ENCODE measurements at regions not wholly inside any gene's neighbourhood (a gene's known extent, or its start where the extent isn't known, plus 50 kb on each side); places are given as distances from the start of the nearest gene placed in this dataset.

DNA sequence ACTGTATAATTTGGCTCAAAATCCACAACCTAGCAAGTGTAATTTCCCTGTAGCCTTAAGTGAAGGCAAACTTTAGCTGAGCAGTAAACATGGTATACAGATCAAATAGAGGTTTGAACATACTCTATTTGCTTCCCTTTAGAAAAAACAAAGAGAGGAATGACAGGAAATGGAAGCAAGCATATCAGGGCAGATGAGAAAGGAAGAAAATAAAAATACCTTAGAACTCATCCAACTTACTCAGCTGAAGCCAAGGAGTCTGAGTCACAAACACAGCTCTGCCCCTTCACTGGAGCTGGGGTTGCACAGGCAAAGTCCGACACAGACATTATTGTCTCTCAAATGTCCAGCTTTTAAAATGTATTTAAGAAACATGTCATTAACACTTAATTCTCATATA lies 379.9 kb upstream of the IRAK1BP1 start:
- H3K27me3 ChIP-seq, result no peaks in the 10 kb centered on the region
- no peak for TF ChIP-seq POLR2A (IDR thresholded peaks at IDR 0.05)
- TF ChIP-seq, protein P1, sequence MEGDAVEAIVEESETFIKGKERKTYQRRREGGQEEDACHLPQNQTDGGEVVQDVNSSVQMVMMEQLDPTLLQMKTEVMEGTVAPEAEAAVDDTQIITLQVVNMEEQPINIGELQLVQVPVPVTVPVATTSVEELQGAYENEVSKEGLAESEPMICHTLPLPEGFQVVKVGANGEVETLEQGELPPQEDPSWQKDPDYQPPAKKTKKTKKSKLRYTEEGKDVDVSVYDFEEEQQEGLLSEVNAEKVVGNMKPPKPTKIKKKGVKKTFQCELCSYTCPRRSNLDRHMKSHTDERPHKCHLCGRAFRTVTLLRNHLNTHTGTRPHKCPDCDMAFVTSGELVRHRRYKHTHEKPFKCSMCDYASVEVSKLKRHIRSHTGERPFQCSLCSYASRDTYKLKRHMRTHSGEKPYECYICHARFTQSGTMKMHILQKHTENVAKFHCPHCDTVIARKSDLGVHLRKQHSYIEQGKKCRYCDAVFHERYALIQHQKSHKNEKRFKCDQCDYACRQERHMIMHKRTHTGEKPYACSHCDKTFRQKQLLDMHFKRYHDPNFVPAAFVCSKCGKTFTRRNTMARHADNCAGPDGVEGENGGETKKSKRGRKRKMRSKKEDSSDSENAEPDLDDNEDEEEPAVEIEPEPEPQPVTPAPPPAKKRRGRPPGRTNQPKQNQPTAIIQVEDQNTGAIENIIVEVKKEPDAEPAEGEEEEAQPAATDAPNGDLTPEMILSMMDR (IDR thresholded peaks at IDR 0.05), result no peak
- WGBS, 4 donors, result 49 to 87% (median 63%) methylated on average over 1 of the region's 1 CpG
- no peaks in the 10 kb centered on the region for H3K9me3 ChIP-seq (replicated peaks in 1 of 3)
- intact Hi-C loops (cut with DNase I), result no loop called here
- H3K36me3 ChIP-seq (replicated peaks in 1 of 2), result no peaks in the 10 kb centered on the region
- H3K27ac ChIP-seq, result no peak overlapping the region
- H3K4me3 ChIP-seq, result no peak overlapping the region
- no peak for DNase-seq
- H3K4me1 ChIP-seq (replicated peaks in 1 of 2), result no peaks in the 10 kb centered on the region

DNA sequence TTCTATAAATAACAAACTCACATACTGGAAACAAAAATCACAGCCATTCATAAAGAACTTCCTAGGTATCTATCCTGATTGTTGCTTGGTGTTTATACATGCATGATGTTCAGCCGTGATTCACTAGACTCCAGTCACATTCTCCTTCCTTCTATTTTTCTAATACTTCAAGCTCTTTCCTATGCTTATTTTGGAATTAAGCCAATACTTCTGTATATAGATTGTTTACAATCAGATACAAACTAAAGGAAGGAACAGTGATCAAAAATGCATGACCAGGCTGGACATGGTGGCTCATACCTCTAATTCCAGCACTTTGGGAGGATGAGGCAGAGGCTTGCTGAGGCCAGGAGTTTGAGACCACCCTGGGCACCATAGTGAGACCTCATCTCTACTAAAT lies 377.5 kb upstream of the IRAK1BP1 start:
- intact Hi-C loops (cut with DNase I), result no loop called here
- DNase-seq, result no peak
- Histone ChIP-seq H3K27ac (no peak overlapping the region), H3K27me3 (no peaks in the 10 kb centered on the region), H3K36me3 (replicated peaks in 1 of 2) (no peaks in the 10 kb centered on the region), H3K4me1 (replicated peaks in 1 of 2) (no peaks in the 10 kb centered on the region), H3K4me3 (no peak overlapping the region), H3K9me3 (replicated peaks in 1 of 3) (no peaks in the 10 kb centered on the region)
- TF ChIP-seq, protein P1 (IDR thresholded peaks at IDR 0.05), result no peak
- TF ChIP-seq POLR2A (IDR thresholded peaks at IDR 0.05), result no peak
- WGBS, 4 donors, result 45 to 59% (median 56%) methylated on average over 1 of the region's 1 CpG

DNA sequence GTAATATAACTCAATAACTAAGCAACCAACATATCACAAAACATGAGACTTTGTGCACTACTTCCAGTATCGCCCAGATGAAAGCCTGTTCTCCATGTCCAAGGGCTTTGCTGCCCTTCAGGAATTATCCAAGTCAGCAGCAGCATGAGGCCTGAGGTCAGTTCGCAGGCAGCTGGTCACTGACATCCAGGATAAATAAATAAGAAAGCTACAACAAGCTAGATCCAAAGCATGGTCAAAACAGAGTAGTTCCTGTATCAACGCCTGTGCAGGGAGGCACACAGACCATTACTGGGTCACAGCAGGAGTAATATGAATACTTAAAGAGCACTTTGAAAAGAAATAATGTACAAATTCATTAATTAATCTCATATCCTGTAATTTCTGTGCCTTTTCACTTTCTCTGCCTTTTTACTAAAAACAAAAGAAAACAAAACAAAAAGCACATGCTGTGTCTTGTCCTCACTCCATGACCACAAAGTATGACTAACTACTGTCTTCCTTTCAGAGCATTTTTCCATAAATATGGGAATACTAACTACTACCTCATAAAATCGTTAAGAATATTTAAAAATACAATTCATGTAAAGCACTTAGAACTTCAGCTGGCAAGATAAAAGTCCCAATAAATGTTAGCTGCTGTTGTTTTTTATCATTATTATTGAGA lies 374.9 kb upstream of the IRAK1BP1 start:
- 57 to 67% (median 59%) methylated on average over 4 of the region's 4 CpGs for WGBS, 4 donors
- H3K9me3 ChIP-seq (replicated peaks in 1 of 3), result no peaks in the 10 kb centered on the region
- no peak overlapping the region for H3K4me3 ChIP-seq
- no peaks in the 10 kb centered on the region for H3K27me3 ChIP-seq
- TF ChIP-seq POLR2A (IDR thresholded peaks at IDR 0.05), result no peak
- TF ChIP-seq, protein P1 (IDR thresholded peaks at IDR 0.05), result no peak
- no peak for DNase-seq
- no peak overlapping the region for H3K27ac ChIP-seq
- intact Hi-C loops (cut with DNase I), result no loop called here
- no peaks in the 10 kb centered on the region for H3K4me1 ChIP-seq (replicated peaks in 1 of 2)
- H3K36me3 ChIP-seq (replicated peaks in 1 of 2), result no peaks in the 10 kb centered on the region

DNA sequence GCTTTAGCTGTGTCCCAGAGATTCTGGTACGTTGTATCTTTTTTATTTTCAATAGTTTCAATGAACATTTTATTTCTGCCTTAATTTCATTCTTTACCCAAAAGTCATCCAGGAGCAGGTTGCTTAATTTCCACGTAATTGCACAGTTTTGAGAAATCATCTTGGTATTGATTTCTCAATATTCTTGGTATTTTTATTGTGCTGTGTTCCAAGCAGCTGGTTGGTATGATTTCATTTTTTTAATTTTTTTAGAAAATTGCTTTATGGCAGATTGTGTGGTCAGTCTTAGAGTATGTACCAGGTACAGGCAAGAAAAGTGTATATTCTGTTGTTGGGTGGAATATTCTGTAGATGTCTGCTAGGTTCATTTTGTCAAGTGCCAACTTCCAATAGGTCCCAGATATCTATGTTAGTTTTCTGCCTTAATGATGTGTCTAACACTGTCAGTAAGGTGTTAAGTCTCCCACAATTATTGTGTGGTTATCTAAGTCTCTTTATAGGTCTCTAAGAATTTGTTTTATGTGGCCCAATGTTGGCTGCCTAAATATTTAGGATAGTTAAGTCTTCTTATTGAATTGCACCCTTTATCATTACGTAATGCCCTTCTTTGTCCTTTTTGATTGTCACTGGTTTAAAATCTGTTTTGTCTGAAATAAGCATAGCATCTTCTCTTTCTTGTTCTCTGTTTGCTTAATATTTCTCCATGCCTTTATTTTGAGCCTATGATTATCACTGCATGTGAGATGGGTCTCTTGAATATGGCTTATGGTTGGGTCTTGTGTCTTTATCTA lies 366.9 kb upstream of the IRAK1BP1 start:
- intact Hi-C loops (cut with DNase I), result no loop called here
- no peak for DNase-seq
- WGBS, 4 donors, result 79 to 82% (median 81%) methylated on average over 3 of the region's 3 CpGs

More for the DNA sequence above, 366.9 kb upstream of the IRAK1BP1 start:
- TF ChIP-seq, protein P1 (IDR thresholded peaks at IDR 0.05), result no peak
- TF ChIP-seq POLR2A (IDR thresholded peaks at IDR 0.05), result no peak
- Histone ChIP-seq H3K36me3 (replicated peaks in 1 of 2) (no peaks in the 10 kb centered on the region), H3K4me3 (no peak overlapping the region), H3K9me3 (replicated peaks in 1 of 3) (no peaks in the 10 kb centered on the region), H3K27me3 (no peaks in the 10 kb centered on the region), H3K4me1 (replicated peaks in 1 of 2) (no peaks in the 10 kb centered on the region), H3K27ac (no peak overlapping the region)

Measured in adrenal gland (tissue), 9 donors.